Ovary (tissue), 3 donors: ENCODE measurements at regions not wholly inside any gene's neighbourhood (a gene's known extent, or its start where the extent isn't known, plus 50 kb on each side); places are given as distances from the start of the nearest gene placed in this dataset.

Experiments
- CTCF ChIP-seq, 3 donors: fragments of 450-650 bp in 2 of 3; fragments of 200-600 bp in 1 of 3; IDR thresholded peaks; one replicate each; pipeline versions ENCODE4 v1.5.1 to v1.8.0; 2016 to 2022; ENCODE audit warnings: antibody characterized with exemption in 3 of 3, mild to moderate bottlenecking in 1 of 3
- POLR2A ChIP-seq: fragments of 450-650 bp; IDR thresholded peaks from one replicate; pipeline ENCODE4 v1.6.1; 2017; ENCODE audit warnings: antibody characterized with exemption, mild to moderate bottlenecking, moderate library complexity
- donor health status: DM: no; HTN: no; CAD: no.

GRCh38 chr1:199135901-199136300, 497.1 kb downstream of the PTPRC start:
- TF ChIP-seq CTCF (IDR thresholded peaks at IDR 0.05) (no peak), POLR2A (no peak)
